GM18502 (cell line): ENCODE measurements at regions not wholly inside any gene's neighbourhood (a gene's known extent, or its start where the extent isn't known, plus 50 kb on each side); places are given as distances from the start of the nearest gene placed in this dataset.
"Not testable (repeated sequence)": the region's sequence is repeated elsewhere in the genome, so short reads cannot be mapped to it uniquely, and the experiment has no call there.

ENCODE experiments used
- ATAC-seq: cut with Tn5 transposase; IDR thresholded peaks from one replicate; pipeline ENCODE4 v1.9.1; 2021; ENCODE audit warnings: mild to moderate bottlenecking; ENCODE audit not compliant: unreplicated experiment, poor library complexity

DNA sequence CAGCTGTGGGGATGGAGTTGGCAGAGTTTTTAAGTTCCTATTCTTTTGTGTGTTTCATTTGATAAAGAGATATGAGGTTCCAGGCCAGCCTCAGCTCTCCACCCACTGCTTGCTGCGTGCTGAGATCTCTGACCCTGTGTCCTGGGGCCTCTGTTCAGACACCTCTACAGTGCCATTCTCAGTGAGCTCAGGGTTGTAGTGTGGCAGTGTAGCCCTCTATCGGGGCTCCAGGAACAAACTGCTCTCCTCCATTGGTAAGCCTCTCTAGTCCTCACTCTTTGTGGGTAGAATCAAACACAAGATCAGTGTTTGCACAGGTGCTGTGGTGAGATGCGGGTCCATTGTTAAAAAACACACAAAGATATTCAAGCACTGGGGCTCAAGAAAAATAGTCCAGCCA lies 386.6 kb upstream of the RPS23 start:
- ATAC-seq = no peak

DNA sequence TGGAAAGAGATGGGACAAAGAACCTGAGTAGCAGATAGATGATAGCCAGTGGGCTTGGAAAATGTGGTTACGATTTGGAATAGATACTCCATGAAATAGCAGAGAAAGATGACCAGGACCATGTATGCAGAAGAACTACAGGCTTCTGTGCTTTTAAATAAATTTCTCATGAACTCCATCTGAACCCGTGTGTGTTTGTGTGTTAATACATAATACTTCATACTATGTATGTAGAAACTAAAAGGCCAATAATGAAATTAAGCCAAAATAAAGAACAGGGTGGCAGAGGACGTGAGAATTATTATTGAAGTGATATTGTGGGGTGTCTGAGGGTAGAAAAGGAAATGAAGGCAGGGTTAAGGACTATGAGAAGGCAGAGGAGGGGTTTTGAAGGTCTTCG lies 385.1 kb upstream of the RPS23 start:
- ATAC-seq = no peak

DNA sequence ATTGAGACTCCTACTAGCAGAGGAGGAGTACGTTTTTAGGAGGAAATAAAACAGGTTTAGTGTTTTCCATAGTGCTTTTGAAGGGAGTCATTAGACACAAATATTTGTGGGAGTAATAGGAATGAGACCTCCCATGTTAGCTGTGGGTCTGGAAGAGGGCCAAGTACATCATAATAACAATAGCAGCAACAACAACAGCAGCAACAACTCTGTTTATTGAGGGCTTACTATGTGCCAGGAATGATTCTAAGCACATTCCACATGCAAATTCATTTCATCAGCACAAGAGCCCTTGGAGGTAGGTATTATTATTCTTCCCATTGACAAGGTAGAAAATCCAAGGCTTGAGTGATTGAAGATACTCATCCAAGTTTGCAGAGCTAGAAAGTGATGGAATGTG lies 384.2 kb upstream of the RPS23 start:
- ATAC-seq = no peak

DNA sequence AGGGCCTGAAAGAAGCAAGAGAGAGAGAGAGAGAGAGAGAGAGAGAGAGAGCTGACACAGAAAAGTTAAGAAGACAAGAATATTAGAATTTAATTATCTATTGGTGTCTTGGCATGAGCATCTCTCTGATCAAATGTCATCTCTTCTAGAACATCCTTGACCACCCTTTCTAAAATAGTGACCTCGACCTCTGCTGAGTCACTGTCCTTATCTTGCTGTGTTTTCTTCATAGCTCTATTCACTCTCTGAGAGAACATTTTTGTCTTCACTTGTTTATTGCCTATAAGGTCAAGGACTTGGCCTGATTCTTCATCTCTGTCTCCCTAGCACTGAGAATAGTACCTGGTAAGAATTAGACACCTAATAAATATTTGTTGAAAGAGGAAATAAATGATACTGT lies 383.8 kb upstream of the RPS23 start:
- ATAC-seq = no peak

DNA sequence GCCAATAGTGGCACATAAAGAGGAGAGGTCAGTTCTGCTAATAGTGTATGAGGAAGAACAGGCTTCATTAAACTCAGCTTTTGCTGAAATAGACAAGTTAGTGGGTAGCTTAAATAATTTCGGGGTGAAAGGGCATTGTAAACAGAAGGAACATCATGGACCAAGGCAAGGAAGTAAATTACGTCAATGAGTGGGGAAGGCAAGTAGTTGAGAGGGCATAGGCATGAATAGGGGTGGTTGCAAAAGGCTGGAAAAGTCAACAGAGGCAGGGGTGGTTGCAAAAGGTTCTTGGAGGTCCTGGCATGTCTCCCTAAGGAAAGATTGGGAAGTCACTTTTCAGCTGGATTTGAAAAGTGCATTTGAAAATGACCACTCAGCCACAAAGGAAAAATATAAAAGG lies 383.3 kb upstream of the RPS23 start:
- ATAC-seq = no peak

DNA sequence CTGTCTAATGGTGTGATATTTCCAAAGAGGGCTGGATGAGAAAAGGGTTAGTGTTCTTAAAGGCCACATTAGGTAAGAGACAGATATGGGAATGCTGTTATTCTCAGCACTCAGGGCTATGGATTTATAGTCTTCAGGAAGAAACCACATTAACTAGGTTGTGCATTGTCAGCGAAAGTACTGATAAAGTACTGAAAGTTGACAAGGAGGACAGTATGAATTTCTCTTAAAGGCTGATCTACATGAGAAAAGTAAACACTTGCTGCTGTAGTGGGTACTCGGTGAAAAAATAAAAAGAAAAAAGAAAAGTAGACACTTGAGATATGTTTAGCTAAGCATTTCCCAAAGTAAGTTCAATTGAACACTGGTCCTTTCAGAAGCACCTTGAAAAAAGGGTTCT lies 381.0 kb upstream of the RPS23 start:
- ATAC-seq = no peak

DNA sequence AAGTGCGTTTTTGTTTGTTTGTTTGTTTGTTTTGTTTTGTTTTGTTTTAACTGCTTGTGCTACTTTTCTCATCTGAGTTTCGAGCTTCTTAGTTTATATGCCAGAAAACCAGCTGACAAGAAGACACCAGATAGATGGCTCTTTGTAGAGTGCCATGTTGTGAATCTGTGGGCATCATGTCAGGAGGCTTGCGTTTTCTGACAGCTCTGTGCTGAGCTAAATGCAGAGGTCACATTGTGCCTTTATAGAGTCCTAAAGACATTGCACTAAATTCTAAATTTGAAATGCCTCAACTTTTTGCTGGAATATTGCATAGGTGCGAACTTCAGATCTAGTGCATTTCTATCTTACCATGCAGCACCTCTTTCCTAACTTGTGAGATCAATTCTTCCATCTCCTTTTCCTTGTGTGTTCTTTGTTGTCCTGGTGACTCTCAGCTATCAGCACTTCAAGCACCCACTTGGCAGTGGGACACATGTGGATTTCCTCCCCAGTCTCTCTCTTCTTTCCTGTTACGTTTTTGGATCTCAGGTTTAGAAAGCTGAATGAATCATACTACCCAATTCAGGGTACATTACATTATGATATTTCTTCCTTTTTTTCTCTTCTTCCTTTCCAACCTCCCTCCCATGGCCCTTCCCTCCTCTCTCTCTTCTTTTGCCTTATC lies 379.0 kb upstream of the RPS23 start:
- no peak for ATAC-seq

DNA sequence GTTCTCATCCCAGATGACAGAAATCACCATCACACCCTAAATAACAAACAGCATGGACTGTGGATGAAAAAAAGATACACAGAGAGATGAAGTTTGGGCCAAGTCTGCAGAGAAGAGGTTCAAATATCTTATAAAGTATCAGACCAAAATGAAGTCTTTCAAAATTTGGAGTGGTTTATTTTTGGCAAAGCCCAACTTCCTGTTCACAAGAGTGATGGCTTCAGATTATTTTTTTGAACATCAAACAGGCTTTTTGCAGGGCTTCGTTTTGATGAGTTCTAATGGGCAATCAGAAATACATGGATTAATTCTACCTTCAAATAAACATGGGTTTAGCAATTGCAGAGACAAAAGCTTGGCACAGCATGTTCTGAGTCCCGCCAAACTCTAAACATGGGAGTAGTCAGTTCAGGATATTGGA lies 378.2 kb upstream of the RPS23 start:
- no peak for ATAC-seq

DNA sequence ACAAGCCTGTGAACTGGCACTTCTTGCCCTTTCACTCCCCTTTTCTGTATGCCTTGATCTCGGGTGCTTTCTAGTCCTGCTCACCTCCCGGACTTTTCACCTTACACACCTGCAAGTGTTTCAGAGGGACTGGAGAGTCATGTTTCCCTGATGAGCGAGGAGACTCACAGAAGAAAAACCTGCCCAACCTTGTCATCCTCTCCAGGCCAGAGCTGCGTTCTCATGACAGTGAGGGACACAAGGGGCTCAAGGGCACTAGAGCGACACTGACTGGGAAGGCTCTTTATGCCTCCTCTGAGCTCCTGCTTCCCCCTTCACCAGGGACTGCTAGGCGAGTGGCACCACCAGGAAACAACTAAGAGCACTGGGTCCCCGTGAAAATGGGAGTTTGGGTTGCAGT lies 376.9 kb upstream of the RPS23 start:
- no peak for ATAC-seq

DNA sequence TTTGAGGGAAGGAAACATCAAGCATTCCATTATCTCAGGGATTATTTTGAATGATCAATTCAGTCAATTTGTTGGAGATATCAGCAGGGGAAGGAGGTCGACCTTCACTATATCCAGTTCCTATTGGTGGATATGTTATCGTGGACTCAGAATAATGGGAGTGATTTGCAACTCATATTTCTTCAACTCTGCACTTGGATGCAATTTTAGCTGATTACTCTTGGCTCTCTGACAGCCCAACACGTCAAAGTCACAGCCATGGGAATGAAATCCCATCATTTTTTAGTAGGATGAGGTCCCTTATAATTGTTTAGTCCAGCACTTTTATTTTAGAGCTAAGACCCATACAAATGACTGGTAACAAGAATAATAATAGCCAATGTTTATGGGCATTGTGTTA lies 371.8 kb upstream of the RPS23 start:
- ATAC-seq = no peak

DNA sequence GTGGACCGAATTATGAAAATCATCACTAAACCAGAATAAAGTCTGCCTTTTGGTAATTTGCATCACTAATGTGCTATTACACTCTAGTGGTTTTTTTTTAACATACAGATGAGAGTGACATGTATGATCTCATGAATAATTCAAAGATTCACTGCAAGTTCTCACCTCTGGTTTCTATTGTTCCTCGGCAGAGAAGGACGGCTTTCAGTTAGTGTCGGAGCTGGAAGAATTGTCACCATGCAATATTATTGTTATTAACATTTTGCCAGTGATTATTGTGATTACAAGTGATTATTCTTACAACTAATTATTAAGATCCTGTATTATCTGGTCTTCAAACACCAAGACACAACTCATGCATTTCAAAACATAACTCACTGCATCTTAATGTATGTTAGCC lies 366.6 kb upstream of the RPS23 start:
- ATAC-seq = no peak

DNA sequence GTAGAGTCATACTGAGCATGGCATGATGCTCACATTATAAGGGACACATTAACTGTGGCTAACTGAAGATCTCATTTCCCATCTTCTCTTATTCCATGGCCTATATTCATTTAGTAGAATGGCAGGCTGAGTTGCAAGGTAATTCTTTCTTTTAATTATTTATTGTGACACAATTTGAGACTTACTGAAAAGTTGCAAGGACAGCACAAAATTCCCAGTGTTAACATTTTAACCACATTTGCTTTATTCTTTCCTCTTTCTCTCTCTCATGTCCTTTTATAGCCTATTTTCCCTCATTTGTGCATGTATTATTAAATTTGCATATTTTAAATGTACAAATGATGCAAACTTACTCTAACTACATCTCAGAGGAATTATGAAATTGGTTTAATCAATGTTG lies 366.1 kb upstream of the RPS23 start:
- ATAC-seq = no peak

DNA sequence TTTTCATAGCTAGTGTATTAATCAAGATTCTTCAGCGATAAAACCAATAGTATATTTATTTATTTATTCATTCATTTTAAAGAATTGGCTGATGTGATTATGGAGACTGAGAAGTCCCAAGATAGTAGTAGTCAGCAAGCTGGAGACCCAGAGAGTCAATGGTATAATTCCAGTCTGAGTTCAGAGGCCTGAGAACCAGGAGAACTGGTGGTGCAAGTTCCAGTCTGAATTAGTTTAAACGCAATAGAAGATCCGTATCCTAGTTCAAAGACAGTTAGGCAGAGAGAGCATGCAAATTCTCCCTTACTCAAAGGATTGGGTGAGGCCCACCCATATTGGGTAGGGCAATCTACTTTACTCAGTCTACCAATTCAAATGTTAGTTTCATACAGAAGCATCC lies 364.2 kb upstream of the RPS23 start:
- ATAC-seq = no peak

DNA sequence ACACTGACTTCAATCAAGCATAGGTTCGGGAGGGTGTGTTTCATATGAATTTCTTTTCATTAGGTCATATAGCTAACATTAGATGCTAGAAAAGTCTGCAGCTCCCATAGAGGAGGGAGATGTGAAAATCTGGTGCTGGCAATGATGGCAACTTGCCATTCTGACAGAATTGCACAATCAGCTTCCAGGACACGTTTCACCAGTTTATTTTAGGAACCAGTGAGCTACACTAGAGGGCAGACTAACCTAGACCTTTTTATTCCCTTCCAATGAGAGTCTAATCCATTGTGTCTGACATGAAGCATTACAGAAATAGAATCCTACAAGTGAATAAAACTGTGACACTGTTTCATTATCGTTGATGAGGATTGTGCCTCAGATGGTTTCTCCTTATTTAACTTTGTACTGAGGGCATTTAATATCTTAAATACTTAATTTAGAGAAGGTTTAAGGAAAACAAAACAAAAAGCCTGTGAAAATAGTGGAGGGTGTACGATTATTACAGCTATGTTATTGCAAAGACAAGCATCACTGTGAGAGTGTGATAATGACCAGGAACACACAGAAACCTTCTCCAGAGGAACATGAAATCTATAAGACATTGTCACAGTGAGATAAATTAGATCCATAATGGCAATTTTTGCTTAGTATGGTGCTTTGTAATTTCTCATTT lies 363.3 kb upstream of the RPS23 start:
- peak; percentile 89 for ATAC-seq

DNA sequence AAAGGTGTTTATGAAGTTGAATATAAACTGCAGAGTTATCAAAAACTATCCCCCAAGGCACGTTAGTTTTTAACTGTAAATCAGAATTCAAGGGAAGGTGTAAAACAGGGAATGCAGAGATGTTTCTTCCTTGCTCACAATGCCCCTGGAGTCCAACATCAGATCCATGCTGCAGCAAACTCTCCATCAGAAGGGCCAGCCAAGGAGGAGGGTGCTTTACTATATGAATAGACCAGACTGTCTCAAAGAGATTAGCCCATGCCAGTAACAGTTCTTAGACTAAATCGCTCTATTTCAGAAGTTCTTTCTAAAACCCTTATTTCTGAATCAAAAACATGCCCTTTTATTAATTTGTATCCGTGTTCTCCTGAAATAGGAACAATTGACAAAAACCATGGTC lies 362.8 kb upstream of the RPS23 start:
- no peak for ATAC-seq

DNA sequence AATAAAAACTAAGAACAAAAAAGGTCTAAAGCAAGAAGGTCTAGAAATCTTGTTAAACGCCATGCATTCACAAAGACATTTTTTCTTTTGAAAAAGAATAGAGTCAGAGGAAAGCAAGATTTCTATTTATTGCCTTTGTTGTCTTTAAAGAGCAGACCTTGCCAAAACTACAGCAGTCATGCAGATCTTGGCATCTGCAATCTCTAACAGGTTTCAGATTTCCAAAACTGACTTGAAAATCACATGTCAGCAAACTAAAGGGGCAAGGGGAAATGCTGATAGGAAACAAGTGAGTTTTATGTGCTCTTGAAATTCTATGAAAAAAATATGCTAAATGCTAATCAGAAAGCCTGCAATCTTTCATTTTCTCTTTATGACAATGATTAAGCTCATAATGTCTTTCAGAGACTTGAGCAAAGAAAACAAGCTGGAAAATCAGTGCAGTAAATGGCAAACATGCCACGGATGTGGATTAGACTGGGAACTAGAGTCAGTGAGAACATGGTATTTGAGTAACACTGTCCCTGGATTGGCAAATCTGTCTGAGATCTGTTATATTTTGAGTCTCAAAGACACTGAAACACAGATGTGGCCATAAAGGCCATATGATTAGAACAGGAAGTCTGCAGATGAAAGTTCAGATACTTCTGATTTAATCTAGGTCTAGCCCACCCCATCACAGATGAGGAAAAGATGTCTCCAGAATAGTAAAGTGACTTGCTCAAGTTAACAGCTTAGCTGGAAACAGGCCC lies 361.4 kb upstream of the RPS23 start:
- ATAC-seq = no peak

DNA sequence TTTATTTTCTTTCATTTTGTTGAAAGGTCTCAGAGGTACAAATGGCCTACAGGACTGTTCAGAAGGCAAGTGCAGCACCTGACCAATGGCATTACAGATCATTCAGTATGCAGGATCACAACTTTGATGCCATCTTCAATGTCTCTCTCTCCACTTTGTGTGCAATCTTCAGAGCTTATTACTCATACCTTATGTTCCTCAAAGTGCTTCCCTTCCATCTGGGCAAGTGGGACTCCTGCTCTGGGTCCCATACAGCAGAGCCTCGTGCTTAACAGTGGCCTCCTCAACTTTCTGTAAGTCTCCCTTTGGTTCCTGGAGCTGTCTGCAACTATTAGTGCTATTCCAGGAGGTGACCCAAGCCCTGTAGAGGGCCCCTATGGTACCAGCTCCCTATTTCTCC lies 358.4 kb upstream of the RPS23 start:
- ATAC-seq = no peak

DNA sequence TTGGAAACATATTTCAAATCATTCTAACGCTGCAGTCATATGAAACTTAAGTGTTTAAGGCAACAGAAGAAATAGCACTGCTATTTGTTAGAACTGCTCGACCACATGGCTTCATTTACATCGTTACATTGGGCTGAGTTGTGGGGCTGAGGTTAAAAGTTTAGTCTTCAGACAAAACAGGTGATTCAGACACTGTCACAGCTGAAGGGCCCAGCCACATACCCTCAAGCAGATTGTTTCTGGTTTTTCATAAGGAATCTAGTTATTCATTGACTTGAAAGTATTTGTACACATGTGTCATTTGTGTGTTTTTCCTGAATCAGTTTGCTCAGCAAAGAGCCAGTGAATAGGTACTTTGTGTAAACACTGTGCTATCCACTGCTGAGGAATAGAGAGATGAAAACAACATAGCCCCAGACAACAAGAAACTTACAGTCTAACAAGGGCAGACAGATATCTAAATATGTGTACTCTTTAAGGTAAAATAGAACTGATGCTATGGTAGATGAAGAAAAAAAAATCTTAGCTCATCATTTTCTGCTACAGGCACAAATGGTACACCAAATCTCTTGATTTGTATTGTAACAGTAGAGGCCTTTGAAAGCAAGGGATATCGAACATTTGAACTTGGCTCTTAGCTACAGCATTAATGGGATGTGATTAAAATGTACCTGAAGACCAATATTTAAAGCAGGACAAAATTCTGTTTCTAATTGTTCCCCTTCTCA lies 357.6 kb upstream of the RPS23 start:
- no peak for ATAC-seq

DNA sequence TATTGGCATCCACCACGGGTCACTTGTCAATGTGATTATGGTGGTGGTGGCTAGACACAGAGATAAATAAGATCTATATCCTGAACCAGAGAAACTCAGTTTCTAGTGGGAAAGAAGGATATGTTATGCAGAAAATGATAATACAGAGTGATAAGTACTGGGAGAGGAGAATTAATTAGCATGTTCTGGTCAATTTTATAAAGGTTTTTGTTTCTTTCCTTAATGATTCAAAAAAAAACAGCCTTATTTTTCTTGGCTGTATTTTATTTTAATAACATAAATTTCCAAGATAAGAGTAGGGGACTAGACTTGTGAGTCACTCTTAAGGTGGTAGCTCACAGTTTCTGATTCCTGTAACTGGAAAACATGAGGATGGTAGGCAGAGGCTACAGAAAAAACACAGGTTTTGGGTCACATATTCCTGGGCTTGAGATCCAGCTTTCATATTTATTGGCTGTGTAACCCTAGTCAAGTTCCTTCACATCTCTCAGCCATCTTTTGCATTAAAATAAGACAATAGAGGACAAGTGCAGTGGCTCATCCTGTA lies 350.3 kb upstream of the RPS23 start:
- no peak for ATAC-seq

DNA sequence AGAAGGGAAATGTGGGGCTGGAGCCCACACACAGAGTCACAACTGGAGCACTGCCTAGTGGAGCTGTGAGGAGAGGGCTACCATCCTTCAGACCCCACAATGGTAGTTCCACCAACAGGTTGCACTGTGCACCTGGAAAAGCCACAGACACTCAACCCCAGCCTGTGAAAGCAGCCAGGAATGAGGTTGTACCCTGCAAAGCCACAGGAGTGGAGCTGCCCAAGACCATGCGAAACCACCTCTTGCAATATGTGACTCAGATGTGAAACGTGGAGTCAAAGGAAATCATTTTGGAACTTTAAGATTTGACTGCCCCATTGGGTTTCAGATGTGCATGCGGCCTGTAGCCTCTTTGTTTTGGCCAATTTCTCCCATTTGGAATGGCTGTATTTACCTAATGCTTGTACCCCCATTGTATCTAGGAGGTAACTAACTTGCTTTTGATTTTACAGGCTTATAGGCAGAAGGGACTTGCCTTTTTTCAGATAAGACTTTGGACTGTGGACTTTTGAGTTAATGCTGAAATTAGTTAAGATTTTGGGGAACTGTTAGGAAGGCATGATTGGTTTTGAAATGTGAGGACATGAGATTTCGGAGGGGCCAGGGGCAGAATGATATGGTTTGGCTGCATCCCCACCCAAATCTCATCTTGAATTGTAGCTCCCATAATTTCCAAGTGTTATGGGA lies 348.9 kb upstream of the RPS23 start:
- not testable (repeated sequence) for ATAC-seq
